NCI-H1694 (cell line): ENCODE measurements at regions not wholly inside any gene's neighbourhood (a gene's known extent, or its start where the extent isn't known, plus 50 kb on each side); places are given as distances from the start of the nearest gene placed in this dataset.

Experiments used
- DNase-seq: peaks from one replicate; lab custom pipeline; 2025; lab: John Stamatoyannopoulos, UW

DNA sequence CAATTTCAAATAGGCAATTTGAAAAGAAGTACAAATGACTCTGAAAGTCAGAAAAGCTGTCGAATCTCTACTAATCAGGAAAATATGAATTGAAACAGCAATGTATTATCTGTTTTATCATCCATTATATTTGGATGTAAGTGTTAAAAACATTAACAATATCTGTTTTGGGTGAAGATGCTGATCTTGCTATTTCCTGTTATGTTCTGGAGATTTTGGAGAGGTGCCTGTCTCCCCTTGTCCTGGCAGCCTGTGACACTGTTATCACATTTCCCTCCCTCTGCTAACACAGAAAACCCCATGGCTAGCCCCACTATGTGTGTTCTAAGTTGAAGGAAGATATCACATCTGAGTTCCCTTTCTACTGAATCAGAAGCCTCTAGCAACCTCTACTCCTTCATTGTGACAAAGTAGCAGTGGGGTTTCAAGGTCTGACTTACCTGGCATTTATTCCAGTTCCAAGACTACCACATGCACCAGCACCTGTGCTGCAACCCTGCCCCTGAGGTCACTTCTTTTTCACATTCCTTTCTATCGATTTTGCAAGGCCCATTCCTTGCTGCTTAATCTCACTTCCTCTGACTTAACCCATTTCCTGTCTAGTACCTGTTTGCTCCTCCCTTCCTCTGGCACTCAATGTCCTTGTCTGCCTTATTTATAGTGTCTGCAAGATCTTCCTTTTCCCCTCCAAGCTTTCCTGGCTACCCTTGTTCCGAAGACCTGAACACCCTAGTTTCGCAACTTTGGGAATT, 95.5 kb upstream of the COL8A1 start:
- no peak for DNase-seq

DNA sequence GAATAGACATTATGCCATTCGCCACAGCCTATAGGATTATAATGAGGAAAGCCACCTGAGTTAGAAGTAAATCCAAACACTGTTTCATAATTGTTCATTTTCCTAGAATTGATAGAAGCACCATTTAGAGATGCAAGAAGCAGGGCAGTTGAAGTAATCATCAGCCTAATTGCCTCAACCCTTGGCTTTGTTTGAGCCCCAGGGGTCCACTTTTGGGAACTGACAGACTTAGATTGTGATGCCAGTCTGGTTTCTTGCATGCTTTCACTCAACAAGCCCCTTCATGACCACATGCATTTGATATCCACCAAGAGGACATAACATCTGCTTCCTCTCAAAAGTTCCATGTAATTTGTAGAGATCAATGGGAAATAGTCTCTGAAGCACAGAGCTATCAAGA, 97.2 kb upstream of the COL8A1 start:
- no peak for DNase-seq

DNA sequence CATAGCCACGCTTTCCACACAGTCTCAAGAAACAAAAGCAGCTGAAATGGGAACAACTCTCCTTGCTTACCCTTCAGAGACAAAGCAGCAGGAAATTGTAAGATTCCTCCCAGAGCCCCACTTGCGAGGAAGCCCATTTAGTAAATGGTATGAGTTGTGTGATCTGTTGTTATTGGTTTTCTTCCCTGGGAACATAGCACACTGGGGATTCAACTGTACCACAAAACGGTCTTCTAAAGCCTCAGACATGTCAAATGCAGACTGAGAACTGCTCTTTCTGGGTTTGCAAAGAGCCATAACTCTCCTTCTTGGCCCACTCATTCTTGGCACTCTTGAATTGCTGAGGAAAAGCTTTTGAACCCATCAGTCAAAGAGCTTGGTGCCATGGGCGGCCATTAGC, 101.0 kb upstream of the COL8A1 start:
- DNase-seq: no peak

DNA sequence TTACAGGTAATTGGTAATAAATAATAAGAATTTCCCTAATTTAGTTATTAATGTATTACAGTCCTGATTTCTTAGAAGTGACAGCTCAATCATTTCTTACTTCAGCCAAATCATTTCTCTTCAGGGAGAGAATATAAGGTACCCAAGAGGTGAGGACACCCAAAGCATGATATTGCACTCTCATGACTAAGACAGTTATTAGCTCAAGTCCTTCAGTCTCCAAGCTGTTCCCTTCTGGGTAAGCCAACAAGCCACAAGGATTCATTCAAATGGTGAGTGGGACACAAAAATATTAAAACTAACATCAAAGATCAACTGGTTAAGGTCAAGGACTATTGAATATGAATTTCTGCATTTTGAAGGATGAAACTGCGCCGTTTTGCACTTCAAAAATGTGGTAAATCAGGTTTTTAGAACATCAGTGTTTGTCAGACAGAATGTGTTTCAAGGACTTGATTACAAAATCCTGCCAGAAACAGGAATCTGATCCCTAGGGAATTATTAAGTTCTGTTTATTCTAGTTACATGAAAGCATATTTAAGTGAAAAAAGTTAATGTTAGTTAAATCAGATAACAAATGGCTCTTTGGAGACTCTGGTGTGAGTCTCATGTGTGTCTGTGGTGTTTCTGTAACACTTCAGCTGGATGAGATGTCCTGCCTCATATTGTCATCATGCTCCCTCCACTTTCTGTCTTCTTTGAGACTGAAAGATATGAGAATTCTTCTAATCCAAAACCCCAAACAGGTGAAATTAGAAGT, 101.7 kb upstream of the COL8A1 start:
- DNase-seq: no peak

DNA sequence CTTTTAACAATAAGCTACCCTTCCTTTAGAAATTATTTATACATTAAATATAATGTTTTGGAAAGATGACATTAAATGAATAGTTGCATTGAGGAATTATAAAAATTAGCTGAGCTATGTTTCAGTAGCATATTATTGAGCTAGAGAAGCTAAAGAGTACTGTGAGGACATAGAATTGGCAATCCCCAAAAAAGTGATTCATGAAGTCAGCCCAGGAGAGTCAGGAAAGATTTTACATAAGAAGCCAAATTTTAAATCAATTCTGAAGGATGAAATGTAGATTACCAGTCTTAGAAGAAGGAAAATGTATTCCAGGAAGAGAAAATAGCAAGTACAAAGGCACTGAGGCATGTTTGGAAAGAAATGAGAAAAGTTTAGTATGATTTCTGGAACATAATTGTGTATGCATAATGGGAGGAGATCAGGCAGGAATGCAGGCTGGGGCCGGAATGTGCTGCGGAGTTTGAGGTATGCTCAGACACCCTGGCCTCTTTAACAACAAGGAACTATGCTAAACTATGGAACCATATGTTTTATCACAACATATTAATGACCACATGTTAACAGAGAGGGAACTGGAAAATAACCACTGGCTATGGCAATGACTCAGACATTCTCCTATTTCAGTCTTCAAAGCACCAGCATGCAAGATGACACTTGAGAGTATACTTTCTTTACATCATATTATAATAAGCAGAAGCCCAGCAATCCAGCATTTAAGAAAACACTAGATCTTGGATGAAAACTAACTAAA, 103.3 kb upstream of the COL8A1 start:
- no peak for DNase-seq

DNA sequence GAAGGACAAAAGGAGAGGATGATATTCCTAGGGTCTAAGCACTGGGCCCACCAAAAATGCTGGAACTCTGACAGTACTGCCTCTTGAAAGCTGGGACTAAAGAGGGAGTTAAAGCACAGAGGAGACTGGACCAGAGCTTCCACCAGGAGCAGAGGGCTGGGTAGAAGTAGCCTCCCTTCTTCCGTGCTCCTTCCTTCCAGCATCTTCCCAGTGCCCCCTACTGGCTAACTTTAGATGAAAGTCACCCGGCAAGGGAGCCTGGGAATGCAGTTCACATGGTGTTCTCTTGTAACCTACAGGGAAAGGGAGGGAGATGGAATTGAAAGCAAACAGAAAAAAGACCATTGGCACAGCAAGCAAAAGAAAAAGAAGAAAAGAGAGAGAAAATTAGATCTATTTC, 106.1 kb upstream of the COL8A1 start:
- DNase-seq: peak; percentile 9

DNA sequence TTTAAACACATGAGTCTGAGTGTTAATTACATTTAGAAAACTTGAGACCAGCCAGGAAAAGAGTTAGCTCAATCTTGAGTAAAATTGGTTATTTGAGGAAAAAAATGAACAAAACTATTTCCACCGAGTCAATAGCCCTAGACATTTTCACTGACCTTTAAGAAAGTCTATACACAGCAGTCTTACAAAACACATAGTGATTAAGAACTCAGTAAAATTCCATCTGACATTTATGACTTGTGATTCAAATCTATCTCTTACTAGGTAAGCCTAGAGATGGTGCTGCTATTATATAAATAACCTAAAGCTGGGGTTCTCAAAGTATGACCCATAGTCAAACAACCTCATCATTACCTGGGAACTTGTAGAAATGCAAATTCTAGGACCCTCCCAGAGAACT, 109.1 kb upstream of the COL8A1 start:
- DNase-seq: no peak

DNA sequence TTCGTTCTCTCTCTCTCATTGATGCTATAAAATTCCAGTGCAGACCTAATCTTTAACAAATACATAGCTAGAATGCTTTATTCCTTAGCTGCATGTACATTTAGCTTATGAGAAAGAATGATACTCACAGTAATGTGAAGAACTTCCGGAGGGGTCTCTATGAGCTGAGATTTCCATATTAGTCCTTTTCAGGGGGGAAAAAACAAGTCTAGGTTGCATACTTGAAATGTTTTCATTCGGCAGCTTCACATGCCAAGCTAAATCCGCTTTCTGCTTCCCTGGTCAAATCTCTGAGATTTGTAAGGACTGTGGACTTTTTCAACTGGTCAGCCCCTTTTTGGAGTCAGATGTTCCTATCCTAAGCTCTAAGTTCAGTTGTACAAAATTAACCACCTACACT, 111.5 kb upstream of the COL8A1 start:
- DNase-seq: no peak

DNA sequence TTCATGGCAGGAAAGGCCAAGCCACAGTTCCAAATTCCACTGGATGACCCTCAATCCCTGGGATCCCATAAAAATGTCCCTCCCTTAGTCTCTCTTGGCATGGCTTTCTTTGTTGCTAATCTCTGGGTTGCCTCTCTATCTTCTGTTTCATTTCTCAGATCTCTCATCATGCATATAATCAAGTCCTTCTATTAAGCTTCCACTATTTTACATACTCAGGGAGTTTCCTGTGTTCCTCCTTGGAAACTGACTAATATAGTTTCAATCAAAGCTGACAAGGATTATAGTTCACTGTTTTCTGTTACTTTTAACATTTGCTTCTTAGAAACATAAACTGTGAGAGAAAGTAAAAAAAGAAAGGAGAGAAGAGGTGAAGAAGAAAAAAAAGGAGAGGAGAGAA, 113.8 kb upstream of the COL8A1 start:
- DNase-seq: no peak

DNA sequence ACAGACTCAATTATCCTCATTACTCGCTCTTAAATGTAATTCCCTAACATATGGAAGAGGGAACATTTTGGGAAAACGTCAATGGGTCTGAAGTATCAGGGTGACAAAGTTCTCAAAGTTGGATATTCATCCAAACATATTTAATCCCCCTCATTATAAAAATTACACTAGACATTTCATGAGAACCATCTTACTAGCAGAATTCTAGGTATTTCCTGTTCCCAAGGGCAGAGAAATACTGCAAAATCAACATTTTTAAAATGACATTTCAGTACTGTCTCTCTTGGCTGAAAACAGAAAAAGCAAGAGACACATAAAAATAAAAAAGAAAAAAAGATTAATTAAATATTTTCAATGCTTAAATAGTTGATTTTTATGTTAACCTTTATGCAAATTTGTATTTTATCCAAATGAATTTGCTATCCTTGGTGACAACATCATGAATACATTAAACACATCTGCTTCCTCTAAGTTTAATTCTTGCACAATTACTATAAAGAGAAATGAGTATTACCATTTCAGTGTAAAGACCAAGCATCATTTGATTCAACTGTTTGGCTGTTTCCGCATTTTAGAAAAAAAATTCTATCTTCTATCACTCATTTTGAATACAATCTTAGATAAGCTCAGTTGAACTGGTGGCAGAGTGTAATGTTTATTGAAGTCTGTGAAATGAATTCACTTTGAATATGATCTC, 114.8 kb upstream of the COL8A1 start:
- no peak for DNase-seq

DNA sequence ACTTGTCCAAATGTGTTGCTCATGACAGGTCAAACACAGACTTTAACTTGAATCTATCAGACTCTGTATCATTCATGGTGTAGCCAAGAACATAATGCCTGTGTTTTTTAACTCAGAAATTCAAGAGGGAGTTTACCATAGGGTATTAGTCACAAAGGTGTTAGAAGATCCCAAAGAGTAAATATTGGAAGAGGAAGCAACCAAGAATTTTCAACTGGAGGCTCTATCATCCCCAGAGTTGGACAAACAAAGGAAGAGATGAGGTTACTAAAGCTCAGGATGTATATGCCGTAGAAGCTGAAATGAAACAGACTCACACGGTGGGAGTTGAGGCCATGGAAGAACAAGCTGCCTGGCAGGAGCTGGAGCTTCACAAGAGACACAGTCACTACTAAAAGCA, 116.2 kb upstream of the COL8A1 start:
- no peak for DNase-seq

DNA sequence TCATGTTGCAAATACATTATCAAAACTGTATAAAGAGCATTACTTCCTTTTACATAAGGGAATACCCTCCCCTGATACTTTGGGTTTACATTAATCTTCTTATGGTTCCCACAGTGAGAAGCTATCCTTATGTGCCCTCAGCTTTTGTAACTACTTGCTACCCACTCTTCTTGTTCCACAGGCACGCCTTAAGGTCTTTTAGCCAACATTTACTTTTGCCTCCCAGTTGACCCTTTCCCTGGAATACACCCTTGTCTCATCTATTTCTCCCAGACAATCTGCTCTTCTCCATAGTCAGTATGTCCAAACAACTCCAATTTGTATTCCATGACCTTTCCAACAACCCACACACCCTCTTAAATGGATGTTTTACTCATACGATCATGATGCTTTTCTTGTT, 116.8 kb upstream of the COL8A1 start:
- no peak for DNase-seq

DNA sequence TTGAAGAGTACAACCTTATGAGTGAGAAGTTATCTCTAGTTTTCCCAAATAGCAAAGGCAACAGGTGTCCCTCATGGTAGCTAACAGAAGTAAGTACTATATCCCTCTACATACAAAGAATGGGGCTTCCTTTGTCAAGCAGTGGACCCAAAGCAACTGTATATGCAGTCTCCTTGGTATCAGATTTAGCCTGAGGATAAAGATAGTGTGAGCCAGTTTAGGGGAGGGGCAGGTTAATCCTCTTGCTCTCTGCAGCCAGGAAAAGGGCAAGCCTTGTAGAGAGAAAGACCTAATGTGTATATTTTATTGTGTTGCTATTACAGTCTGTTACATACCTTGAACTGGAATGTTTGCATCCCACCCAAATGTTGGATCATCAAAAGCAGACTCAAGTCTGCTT, 117.9 kb upstream of the COL8A1 start:
- DNase-seq: no peak

DNA sequence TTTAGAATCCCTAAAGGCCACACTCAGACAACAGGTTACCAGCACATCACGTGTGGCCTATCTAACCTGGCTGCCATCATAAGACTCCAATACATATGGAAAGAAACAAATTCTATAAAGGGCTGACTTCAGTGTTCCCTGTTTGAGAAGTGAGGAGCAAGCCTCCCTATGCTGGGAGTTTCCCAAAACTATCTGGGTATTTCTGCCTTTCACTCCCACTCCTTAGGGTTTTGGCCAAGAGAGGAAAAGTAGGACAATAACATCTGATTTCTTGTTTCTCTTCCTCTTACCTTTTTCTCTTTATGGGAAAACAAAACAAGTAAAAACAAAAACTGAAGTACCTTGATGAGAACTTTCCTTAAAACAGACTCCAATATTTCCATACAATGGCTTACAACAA, 121.5 kb upstream of the COL8A1 start:
- no peak for DNase-seq

DNA sequence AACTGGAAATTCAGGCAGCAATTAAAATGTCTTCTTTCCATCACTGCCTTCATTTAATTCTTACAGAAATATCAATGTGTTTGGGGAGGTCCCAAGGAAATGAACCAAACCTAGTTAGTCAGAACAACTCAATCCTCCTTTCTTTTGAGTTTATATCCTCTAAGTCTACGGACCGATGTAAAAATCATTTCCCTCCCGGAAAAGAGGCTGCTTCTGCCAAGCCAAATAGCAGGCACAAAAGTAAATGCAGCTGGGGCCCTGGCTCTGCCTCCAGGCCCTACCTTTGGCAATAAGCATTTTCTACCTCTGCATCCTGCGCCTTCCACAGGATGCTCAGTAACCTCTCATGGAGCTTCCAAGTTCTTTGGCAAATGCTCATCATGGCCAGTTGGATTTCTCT, 122.5 kb upstream of the COL8A1 start:
- no peak for DNase-seq

DNA sequence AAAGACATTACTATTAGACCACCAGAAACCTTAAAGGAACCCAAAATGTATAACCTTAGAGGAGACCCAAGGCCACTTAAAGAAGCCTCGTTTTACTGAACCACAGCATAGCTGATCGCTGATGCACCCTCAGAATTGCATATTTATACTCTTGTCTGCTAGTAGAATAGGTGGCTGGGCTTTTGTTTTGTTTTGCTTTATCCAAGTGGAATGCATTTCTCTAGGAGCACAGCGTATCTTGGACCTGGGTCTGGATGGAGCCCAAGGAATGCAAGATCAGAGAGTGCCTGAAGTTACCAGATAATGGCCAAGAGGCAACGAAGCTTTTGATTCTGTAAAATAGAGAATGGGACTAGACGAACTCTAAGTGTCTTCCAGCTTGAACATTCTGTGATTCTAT, 129.2 kb upstream of the COL8A1 start:
- no peak for DNase-seq

DNA sequence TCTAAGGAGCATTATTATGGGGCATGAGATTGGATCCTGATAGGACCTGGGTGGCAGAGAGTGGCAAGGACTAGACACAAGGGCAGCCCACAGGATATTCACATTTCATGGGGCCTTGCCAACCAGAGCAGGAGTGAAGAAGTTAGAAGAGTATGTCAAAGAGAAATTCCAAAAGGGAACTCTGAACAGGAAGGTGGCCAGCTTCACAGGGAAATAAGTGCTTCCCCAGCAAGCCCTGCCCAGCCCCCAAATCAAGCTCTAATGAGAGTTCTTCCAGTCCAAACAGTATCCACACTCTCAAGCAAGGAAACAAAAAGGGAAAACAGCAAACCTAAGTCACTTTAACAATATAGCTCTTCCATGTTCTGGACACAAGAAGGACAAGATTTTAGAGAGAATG, 130.2 kb upstream of the COL8A1 start:
- no peak for DNase-seq

DNA sequence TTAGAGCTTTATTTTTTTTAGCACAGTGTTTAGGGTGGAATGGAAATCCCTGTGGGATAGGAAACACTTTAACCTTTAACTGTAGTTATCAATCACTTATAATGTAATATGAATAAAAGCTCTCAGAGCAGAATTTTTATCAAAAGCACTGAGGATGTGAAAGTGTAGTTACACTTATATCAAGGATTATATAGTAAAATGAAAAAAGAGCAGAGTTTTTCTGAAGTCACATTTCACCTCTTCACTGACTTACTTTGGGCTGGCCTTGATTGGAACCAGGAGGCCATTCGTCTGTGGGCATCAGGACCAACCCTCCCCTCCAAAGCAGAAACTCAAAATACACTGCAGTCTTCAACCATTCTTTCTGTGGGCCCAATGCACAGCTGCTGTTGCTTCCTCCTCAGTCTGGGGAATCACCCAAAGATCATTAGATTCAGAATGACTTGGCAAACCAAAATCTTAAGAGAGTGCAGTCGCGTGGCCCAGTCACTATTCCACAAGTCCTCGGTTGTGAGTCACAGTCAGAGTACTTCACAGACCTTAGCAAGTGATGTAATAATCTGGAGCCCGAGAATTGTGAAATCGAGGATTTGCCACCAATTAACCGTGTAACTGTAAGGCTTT, 132.6 kb upstream of the COL8A1 start:
- no peak for DNase-seq

DNA sequence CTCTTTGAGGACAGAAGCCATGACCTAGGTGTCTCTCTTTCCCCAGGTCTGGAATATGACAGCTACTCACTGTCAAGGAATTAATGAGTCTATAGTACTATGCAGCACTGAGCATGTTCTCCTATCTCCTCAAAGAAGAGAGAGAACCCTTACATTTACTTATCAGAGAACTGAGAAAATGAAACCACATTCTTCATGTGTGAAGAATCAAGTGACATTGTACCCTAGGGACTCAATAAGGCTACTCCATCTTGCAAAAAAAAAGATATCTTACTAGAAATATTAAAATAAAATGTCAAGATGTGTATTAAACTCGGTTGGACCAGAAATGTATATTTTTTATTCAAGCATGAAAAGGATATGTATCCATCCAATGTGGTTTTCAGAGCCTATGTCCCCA, 133.2 kb upstream of the COL8A1 start:
- DNase-seq: no peak

DNA sequence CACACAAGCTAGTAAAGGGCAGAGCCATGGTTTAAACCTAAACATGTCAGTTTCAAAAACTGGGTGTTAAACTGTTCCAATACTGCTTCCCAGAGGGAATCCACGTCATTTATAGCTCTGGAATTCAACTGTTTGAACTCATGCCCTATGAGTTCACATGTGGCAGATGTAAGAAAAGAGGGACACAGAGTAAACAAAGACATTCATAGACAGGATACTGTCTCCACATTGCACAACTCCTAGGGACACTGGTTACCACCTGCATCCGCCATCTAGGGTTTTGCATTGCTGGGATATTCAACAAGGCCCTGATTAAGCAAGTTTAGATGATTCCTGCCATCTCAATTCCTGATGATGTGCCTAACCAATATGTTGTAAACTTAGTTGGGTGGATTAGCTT, 134.1 kb upstream of the COL8A1 start:
- DNase-seq: no peak

DNA sequence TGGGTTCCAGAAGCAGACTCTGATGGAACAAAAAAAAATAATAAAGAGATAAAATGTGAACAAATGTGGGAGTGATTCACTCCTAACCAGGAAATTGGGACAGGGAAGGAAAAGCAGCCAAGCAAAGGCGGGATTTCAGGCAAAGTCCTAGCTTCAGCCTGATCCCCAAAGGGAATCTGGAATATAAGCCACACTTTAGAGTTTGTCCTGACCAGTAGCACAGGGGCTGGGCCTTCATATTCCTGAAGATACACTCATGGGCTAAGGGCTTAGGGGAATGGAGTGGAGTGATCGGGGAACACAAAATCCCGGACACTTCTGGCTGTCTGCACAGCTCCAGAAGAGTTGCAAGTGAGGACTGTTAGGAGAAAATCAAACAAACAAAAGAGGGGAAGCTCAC, 135.0 kb upstream of the COL8A1 start:
- no peak for DNase-seq

DNA sequence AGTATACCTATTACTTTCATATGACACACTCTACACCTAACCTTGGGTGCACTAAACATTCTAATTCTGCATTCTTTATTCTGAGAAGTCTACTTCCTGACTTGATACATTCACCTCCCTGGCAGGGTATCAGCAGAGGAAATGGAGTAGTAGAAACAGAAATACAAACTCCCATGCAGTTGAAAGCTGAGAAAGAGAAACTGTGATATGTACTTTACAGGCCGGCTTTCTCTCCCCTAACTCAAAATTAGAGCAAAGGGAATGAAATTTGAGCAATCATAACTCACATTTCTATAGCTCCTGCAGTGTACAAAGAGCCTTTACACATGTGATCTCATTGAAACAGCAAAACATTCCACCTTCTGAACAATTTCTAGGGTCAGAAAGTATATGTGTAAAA, 135.5 kb upstream of the COL8A1 start:
- no peak for DNase-seq
